ENCODE measurements at regions not wholly inside any gene's neighbourhood (a gene's known extent, or its start where the extent isn't known, plus 50 kb on each side); places are given as distances from the start of the nearest gene placed in this dataset.

DNA sequence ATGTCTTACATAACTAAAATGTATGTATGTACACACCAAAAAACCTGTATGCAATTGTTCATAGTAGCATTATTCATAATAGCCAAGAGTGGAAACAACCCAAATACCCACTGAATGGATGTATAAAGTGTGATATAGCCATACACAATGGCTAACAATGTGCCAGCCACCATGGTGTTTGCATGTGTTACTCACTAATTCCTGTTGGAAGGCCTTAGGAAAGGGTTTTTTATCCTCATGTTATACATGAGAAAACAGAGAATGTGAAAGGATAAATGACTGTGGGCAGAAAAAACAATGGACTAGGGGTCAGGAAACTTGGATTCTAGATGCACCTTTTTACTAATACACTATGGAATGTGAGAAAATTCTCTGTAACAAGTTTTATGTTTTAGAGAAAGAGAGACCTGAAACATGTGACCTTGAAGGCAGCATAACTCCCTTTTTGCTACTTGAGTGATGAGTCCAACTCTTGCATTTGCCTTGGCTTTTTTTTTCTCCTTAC is 55.7 kb downstream of the TIGD2 start:
- no peak for DNase-seq (ENCODE audit: low read depth)
- no peak overlapping the region for H3K4me3 ChIP-seq (ENCODE audit: low read length)
- TF ChIP-seq, protein P1, sequence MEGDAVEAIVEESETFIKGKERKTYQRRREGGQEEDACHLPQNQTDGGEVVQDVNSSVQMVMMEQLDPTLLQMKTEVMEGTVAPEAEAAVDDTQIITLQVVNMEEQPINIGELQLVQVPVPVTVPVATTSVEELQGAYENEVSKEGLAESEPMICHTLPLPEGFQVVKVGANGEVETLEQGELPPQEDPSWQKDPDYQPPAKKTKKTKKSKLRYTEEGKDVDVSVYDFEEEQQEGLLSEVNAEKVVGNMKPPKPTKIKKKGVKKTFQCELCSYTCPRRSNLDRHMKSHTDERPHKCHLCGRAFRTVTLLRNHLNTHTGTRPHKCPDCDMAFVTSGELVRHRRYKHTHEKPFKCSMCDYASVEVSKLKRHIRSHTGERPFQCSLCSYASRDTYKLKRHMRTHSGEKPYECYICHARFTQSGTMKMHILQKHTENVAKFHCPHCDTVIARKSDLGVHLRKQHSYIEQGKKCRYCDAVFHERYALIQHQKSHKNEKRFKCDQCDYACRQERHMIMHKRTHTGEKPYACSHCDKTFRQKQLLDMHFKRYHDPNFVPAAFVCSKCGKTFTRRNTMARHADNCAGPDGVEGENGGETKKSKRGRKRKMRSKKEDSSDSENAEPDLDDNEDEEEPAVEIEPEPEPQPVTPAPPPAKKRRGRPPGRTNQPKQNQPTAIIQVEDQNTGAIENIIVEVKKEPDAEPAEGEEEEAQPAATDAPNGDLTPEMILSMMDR (conservative IDR thresholded peaks at IDR 0.05; ENCODE audit: low read length) = no peak

DNA sequence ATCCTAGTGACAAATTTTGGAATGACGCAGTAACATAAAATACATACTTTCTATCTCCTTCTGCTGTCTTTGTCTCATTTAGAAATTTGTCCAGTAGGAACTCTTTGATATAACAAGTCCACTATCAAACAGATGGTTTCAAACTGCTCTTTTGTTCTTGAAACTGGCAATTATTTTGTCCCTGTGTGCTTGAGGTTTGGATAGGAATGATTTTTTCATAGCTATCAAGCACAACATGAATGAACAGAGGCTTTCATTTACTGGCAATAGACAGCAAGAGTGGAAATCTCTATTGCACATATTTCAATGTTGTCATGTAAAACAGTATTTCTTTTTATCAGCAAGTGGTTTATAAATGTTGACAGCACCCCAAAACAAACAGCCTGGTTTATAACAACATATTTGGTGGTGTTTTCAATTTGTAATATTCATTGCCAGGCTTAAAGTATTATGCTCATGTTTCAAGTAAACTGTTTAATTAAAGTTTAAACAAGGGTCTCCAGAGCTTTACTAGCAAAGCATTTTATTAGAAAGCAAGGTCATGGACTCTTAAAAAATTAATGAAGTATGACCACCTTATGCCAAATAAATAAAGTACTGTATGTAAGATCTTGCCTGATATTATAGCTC is 60.0 kb downstream of the TIGD2 start:
- TF ChIP-seq, protein P1 (conservative IDR thresholded peaks at IDR 0.05; ENCODE audit: low read length) = no peak
- DNase-seq (ENCODE audit: low read depth) = no peak
- no peak overlapping the region for H3K4me3 ChIP-seq (ENCODE audit: low read length)

DNA sequence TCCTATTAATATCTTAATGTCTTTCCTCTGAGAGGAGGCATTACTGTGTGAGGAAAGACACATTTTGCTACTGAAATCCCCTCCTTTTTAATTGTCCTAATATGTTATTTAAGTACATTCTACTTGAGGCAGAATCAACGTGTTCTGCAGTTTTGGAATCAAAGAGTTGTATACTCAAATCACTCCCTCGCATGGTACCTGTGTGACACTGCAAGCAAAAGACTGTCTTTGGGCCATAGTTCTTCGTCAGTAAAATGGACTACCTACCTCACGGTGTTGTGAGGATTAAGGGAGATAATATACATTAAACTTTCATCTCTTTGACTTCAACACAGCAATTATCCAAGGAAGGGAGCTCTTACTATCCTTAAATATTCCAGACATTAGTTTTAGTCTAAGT is 61.5 kb downstream of the TIGD2 start:
- no peak overlapping the region for H3K4me3 ChIP-seq (ENCODE audit: low read length)
- no peak for DNase-seq (ENCODE audit: low read depth)
- TF ChIP-seq, protein P1 (conservative IDR thresholded peaks at IDR 0.05; ENCODE audit: low read length) = 0 out of 2 replicates have a peak, but pooled peaks have one; percentile 1

DNA sequence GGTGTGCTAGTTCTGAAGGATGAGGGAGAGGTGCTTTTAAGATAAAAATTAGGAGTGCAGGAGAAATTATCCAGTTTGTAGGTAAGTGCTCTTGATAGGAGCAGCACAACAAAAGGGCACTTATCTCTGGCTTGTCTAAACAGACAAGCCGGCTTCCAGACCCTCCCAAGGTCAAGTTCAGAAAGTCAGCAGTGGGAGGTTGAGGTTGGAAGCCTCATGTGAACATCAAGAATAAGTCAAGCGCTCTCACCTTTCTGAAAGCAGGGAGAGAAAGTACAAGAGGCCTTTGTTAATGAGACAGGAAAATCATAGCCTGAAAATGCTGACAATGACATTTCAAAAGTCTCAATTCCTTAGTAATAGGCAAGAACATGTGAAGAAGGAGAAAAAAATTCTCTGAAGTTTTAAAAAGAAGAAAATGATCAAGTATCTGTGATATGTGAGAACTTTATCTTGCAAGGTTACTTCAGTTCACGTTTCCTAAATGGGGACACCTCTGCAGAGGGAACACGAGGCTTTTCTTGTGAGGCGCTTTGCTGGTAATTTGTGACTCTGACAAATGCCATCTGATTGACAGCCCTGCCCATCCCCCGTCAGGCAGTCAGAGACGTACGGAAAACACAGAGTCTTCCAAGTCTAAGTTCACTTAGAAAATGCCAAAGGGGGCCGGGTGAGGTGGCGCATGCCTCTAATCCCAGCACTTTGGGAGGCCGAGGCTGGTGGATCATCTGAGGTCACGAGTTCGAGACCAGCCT is 62.2 kb downstream of the TIGD2 start:
- TF ChIP-seq, protein P1 (conservative IDR thresholded peaks at IDR 0.05; ENCODE audit: low read length) = no peak
- H3K4me3 ChIP-seq (ENCODE audit: low read length) = no peak overlapping the region
- no peak for DNase-seq (ENCODE audit: low read depth)

DNA sequence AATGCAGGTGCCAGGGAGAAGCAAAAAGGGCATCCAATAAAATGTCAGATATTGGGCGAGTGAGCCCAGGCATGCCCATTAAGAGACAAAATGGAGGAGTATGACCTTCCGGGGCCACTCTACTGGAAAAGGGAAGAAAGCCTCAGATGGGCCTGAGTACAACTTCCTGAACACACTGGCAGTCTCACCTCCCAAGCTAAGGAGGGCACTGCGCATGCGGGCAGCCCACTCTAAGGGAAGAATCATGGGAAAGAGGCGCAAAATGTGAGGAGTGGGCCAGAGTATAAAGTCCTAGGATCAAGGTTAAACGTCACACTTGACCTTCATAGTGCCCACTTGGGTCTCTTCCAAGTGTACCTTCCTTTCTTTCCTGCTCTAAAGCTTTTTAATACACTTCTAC is 63.5 kb downstream of the TIGD2 start:
- DNase-seq (ENCODE audit: low read depth) = no peak
- TF ChIP-seq, protein P1 (conservative IDR thresholded peaks at IDR 0.05; ENCODE audit: low read length) = no peak
- H3K4me3 ChIP-seq (ENCODE audit: low read length) = no peak overlapping the region

DNA sequence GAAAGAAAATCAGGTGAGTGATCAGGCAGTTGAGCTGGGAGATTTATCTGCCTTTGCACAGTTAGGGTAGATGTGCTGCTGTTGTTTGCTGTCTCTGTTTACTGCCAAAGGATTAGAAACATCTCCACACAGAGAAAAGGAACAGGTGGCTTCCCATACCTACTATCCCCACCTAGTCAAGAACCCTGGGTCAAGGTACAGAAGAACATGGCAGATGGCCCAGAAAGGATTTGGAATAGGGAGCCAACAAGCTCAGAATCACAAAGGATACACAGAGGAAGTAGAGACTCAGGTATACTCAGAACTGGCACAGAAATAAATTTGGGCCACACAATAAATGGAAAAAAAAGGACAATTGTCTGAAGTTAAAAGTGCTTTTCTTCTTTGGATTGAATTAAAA is 64.3 kb downstream of the TIGD2 start:
- DNase-seq (ENCODE audit: low read depth) = no peak
- H3K4me3 ChIP-seq (ENCODE audit: low read length) = no peak overlapping the region

More for the DNA sequence above, 64.3 kb downstream of the TIGD2 start:
- TF ChIP-seq, protein P1 (conservative IDR thresholded peaks at IDR 0.05; ENCODE audit: low read length) = no peak
